ENCODE measurements at regions not wholly inside any gene's neighbourhood (a gene's known extent, or its start where the extent isn't known, plus 50 kb on each side); places are given as distances from the start of the nearest gene placed in this dataset.

GRCh38 chr11:29612423-29612822 lies 404.4 kb downstream of the KCNA4 start:
- Histone ChIP-seq H3K79me2 (ENCODE audit: insufficient read depth, low read length) (no peaks in the 10 kb centered on the region), H3K9me3 (ENCODE audit: control insufficient read depth in 1 of 2, insufficient read depth in 1 of 2, low read depth in 1 of 2, low read length in 2 of 2) (no peaks in the 10 kb centered on the region), H3K36me3 (ENCODE audit: control insufficient read depth in 1 of 2, insufficient read depth in 2 of 2, low read length in 2 of 2) (no peaks in the 10 kb centered on the region; a peak in 1 of 4 replicates), H3K9me2 (ENCODE audit: insufficient read depth) (no peaks in the 10 kb centered on the region), H3K27ac (ENCODE audit: low read depth, low read length) (no peak overlapping the region), H4K20me1 (ENCODE audit: insufficient read depth) (no peaks in the 10 kb centered on the region), H3K4me3 (replicated peaks in 1 of 2; ENCODE audit: low read depth in 1 of 2, low read length in 2 of 2) (no peak overlapping the region), H3K4me2 (ENCODE audit: low read length) (no peak overlapping the region), H3K9ac (ENCODE audit: low read length) (no peak overlapping the region), H3K27me3 (ENCODE audit: insufficient read depth, low read length) (no peaks in the 10 kb centered on the region), H2AFZ (ENCODE audit: low read depth, low read length, poor library complexity, severe bottlenecking) (no peak overlapping the region), H3K4me1 (ENCODE audit: control insufficient read depth in 1 of 2, insufficient read depth in 2 of 2, low read length in 2 of 2) (no peaks in the 10 kb centered on the region)
- ChIA-PET RAD21 (ENCODE audit: low non-redundant PET in 1 of 2, low total read pairs in 2 of 2, uncharacterized antibody in 2 of 2, unreplicated experiment in 2 of 2) (no interaction called here), POLR2A (no interaction called here), CTCF (no interaction called here)
- ATAC-seq (no peak), DNase-seq (ENCODE audit: low read depth, low spot score) (no peak)
- TF ChIP-seq EZH2 (IDR thresholded peaks at IDR 0.05) (no peak), EGR1 (IDR thresholded peaks at IDR 0.05; ENCODE audit: low read depth) (no peak), SP1 (IDR thresholded peaks at IDR 0.05; ENCODE audit: low read depth) (no peak), SIN3A (IDR thresholded peaks at IDR 0.05; ENCODE audit: low read depth) (no peak), MAX (IDR thresholded peaks at IDR 0.05) (no peak), ATF3 (IDR thresholded peaks at IDR 0.05) (no peak), FOSL1 (IDR thresholded peaks at IDR 0.05; ENCODE audit: low read depth) (no peak), REST (IDR thresholded peaks at IDR 0.05; ENCODE audit: low read depth) (no peak), RAD21 (IDR thresholded peaks at IDR 0.05; ENCODE audit: low read depth) (no peak), POLR2A (IDR thresholded peaks at IDR 0.05; ENCODE audit: borderline replicate concordance, extremely low read depth, insufficient read depth, insufficient read length) (no peak), YY1 (IDR thresholded peaks at IDR 0.05; ENCODE audit: extremely low read depth, insufficient replicate concordance, low read depth, low read length) (no peak), ZNF274 (IDR thresholded peaks at IDR 0.05; ENCODE audit: low read depth, low read length) (no peak)
- intact Hi-C loops (cut with micrococcal nuclease) = no loop called here
- BruUV-seq (replicated peaks) = no TSS peak
